Activated T-cell treated with anti-CD3 and anti-CD28 coated beads for 48 hours (primary cell): ENCODE measurements at regions not wholly inside any gene's neighbourhood (a gene's known extent, or its start where the extent isn't known, plus 50 kb on each side); places are given as distances from the start of the nearest gene placed in this dataset.

ENCODE experiments used
- DNase-seq: peaks from one replicate; pipeline ENCODE4 v3.0.0-alpha.2; 2020; ENCODE audit warnings: low read depth

- no peak for DNase-seq
Measured at GRCh38 chr15:93646193-93646592, 557.2 kb upstream of the RGMA start.

DNA sequence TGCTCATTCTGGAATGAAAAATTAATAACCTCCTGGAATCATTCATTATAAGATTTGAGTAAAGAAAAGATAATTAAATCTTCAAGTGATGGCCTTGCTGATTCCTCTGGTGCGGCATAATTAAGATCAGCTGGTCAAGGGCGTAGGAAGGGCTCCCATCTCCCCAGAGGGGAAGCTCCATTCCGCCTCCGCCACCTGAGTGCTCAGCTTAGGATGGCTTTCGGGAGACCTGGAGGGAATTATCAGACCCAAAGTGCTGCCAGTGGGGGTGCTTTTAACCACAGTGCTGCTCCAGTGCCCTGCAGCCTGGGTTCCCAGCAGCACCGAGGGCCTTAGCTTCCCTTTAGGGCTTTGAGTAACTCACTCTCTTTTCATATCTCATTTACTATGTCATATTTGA is 556.6 kb upstream of the RGMA start:
- DNase-seq = no peak

GRCh38 chr15:93644595-93644994 is 555.6 kb upstream of the RGMA start:
- no peak for DNase-seq

DNA sequence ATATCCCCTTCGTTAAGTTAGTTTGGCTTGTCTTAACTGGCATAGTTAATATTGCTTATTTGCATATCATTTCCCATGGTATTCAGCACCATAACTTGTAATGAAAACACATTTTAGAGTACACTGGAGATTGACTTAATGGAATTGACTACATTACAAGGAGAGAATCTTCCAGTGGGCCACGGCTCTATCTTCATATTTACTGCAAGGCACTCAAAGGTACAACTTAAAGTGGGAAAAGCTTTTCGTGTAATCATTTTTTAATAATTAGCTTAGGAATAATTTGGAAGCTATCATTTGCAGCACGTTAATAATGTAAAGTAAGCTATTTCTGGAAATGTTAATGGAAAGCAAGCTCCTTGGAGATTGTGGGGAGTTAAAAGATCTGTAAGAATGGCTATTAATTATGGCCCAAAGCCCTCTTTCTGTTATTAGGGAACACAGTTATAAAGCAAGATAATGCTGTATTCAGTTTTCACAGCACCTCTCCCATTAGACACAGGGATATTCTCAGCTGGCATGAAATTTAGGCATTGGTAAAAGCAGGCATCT is 551.5 kb upstream of the RGMA start:
- DNase-seq = no peak

DNA sequence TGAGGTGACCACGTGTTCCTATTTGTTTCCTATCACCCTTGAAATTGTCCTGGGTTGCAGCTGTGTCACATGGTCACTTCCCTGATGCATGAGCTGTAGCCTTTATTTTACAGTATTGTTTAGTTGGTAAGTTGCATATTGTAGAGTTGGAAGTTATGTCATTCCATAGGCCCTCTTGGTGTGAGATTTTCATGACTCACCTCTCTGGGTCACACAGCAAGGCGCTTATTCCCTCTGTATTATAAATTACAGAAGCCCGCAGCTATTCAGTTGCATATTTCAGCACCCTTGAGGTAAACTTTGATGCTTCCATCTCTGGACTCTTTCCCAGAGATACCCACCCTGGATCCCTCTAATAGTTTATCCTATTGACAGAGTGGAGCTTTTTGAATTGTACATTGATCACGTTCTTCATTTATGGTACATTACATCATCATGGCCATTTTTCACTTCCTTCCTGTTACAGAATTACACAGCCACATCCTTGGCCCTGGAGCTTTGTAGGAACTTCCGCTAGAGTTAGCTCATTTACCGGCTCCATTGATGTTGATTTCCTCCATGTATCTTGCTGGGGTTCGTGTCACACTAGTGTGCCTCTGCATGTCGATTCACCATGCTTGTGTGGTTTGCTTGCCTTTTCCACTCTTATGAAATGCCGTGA is 543.1 kb upstream of the RGMA start:
- DNase-seq = no peak

DNA sequence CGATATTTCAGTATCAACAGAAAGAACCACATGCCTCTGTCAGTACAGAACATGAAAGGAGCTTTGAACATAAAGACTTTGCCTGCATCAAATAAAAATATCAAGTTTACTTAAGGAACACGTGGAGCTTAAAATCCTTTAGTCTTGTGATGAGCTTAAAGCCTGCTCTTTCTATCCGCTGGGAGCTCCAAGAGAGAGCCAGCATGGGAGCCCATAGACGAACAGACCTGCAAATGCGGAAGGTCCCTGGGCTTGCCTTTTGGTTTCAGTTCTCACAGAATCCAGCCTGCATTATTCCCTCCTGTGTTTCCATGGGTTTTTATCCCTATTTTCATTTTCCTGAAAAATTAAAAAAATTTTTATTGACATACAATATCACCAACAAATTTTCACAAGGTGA is 530.6 kb upstream of the RGMA start:
- no peak for DNase-seq

DNA sequence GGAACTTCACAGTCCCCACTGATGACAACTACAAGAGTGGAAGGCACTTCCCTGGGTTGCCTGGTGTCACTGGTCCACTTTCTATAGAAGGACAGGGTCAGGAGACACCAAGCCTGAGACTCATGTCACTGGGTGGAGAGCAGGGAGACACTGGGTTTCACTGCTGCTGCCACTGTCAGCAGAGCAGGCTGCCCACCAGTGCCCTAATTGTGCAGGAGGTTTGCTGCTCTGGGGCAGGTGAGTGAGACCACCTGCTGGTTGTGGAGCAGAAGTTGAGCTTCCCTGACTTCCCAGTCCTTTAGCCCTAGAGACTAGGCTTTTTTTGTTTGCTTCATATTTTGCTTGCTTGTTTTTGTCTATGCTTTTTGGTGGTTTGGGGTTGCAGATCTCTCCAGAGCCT is 528.4 kb upstream of the RGMA start:
- no peak for DNase-seq

DNA sequence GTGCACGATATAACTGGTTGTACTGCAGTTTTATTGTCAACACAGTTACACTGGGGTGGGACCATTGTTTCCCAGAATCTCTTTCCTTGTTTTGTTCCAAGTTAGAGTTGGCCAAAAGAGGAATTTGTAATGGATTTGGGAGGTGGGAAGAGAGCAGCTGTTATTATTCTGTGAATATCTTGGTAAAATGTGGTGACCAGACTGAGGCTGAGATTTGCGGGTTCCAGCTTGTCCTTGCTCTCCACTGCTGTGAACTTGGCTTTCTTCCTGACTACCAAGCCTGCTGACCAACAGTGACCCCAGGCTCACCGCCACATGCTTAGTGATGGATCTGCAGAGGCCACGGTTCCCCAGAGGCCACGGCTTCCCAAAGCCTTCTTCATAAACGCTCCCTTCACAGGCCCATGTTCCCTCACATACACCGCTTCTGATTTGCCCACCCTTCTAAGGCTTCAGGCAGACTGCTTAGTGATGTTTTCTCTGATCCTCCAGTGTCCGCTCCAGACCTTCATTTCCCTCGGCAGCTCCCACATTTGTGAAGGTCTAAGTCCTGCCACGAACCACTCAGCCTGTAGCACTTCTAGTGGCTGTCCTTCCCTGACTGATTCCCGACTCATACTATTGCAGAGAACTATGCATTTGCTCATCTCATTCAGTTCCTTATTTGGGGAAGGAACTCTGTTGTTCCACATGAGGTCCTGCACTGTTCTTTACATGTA is 525.5 kb upstream of the RGMA start:
- DNase-seq = no peak

DNA sequence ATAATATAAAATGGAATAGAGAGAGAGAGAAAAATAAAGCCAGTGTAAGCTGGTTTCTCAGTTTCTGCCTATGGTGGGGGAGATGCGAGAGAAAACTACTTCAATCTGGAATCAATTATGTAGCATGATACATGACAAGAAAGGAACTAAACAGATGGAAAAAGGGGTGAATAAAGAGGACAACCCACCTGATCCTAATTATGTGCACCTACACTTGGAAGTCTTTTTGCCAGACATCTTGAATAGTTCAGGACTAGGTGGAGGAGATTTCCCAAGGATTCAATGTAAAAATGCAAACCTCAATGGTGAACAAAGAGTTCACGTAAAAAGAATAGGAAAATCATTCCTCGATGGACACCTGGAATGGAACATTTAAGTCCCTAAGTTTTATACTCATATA is 524.4 kb upstream of the RGMA start:
- DNase-seq = no peak

- no peak for DNase-seq
Measured at GRCh38 chr15:93612953-93613352, 523.9 kb upstream of the RGMA start.

DNA sequence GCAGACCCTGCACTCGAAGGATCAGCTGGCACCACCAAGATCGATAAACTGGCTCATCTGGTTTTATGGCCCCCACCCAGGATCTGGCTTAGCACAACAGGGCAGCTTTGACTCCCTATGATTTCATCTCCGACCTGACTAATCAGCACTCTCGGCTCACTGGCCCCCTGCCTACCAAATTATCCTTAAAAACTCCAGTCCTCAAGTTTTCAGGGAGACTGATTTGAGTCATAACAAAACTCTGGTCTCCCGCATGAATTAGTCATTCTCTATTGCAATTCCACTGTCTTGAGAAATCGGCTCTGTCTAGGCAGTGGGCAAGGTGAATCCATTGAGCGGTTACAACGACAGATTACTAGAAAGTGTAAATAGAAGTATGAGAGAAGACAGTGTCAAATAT is 521.9 kb upstream of the RGMA start:
- DNase-seq = no peak

GRCh38 chr15:93608643-93609148 is 519.7 kb upstream of the RGMA start:
- DNase-seq = no peak

DNA sequence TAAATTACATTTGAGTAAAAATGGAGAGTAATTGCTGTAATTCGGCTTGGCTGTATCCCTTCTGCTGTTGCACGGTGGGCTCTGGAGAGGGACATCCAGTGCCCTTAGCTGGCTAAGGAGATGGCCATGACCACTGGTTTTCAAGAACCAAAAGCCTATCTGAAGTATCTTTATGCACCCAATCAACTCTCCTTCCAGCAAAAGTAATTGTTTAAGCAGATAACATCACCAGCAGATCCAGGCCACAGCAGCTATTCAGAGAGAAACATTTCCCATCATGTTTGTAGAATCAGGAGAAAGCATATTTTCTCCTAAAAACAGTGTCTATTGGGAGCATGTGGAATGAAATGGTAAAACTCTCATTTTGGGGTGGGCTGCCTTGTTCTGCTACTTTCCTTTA is 514.5 kb upstream of the RGMA start:
- no peak for DNase-seq

- no peak for DNase-seq
Measured at GRCh38 chr15:93587059-93587521, 498.1 kb upstream of the RGMA start.

DNA sequence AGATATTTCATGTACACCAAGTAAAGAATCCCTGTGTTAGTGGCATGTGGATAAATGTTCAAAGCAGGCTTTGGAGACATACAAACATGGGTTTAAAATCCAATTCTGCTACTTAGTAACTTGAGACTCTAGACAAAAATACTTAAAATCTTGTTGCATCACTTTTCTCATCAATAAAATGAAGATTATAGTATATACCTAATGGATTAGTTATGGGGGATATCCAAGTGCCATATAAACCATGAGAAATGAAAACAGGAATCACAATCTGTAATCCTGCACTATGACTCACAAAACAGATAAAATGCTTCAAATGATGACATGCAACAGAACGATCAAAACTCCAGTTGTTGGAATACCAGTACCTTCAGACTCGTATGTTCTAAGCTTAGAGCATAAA is 496.0 kb upstream of the RGMA start:
- no peak for DNase-seq

- no peak for DNase-seq
Measured at GRCh38 chr15:93583968-93584367, 495.0 kb upstream of the RGMA start.

DNA sequence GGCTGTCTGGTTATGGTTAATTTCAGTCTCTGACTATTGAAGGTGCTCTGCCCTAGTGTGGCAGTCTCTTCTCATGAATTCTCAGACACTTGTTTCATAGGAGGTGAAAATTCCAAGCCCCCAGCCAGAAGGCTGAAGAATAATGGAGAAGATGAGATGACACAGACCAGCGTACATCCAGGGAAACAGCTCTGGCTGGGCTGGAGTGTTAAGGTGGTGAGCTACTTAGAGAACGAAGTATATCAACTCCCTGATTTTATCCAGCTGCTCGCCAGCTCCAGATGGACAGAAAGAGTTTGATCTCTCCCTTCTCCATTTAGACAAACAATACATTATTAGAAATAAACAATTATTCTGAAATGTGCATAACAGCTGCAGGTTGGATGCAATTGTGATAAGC is 494.5 kb upstream of the RGMA start:
- DNase-seq = no peak

DNA sequence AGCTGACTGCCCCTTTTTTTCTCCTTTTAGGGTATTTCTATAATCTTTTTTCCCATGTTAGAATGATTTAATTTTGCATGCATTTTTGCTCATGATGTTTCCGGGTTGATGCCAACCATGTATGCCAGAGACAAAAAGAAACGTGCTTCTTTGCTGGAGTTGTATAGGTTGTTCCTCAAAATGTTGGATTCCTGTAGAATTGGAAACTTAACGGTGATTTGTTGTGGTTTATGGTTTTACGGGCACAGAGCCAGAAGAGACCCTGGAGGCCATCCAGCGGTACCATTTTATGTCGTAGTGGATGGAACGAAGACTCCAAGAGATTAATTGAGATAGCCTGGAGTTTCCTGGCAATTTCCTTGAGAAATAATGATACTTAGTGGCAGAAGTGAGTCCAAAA is 481.5 kb upstream of the RGMA start:
- no peak for DNase-seq

DNA sequence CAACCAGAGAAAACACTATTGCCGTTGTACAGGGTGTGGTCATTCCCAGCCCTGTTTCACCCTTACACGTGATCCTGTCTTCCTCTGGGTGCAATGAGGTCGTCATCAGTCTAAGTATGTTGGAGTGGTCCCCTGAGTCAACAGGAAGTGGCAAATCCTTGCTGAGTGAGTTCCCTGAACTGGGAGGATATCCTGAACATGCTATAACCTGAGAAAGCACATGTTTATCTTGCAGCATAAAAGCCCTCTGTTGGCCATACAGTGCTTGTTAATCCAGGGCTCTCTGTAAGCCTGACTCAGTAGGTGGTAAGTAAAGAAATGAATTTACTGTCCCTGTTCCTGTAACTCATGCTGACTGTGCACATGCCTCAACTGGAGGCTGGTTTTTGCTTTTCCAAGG is 477.8 kb upstream of the RGMA start:
- DNase-seq = no peak

- no peak for DNase-seq
Measured at GRCh38 chr15:93565201-93565600, 476.2 kb upstream of the RGMA start.

- DNase-seq = no peak
Measured at GRCh38 chr15:93563218-93563617, 474.2 kb upstream of the RGMA start.

DNA sequence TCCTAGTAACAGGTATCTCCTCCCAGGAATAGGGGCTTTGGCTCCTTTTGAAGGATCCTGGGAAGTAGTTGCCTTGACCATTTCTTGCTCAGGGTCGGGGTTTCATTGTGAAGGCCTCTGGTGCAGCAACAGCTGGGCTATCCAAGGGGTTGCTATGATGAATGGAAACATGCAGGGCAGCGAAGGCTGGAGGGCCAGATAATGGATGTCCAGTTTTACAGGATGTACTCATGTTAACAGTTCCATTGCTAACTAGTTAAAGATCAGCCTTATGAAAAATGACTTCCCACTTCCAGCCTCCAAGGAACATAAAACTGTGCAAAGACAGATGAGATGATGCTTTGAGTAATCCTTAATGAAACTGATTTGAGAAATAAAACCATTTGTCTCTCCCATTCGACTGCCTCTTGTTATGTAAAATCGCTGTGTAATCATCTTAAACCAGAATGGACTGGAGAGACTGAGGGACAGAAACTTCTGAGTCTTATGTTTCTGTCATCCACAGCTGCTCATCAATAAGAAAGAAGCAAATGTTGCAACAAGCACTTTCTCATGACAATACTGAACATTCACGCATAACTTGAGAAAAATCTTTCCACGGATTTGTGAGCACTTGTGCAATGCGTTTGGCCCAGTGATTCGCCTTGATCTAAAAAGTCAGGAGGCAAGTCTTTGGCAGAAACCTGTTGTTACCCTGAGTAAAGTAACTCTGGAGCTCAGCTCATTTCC is 473.5 kb upstream of the RGMA start:
- DNase-seq = no peak

DNA sequence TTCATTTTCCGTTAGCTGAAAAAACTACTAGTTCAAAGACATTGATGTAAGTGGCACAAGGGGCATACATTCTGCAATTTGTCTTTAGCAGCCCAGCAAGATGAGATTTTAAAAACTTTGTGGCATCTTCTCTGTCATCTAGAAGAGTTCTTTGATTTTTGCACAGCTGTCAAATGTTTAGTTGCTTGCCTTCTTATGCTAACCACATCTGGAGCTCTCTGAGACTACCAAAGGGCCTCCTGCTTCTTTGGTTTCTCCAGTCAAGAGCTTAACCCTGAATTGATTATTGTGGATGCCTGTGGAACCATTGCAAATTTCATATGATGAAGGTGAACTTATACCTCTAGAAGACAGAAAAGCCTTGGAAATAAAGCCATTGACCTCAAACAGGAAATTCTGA is 468.7 kb upstream of the RGMA start:
- no peak for DNase-seq
